ENCODE measurements at regions not wholly inside any gene's neighbourhood (a gene's known extent, or its start where the extent isn't known, plus 50 kb on each side); places are given as distances from the start of the nearest gene placed in this dataset.

GRCh38 chr4:31918891-31919290 is 1198.7 kb downstream of the PCDH7 start:
- Histone ChIP-seq H3T11ph (ENCODE audit: low read length) (no peak overlapping the region), H3K9ac (ENCODE audit: extremely low read depth, insufficient read length, low read length) (no peak overlapping the region), H2BK120ac (ENCODE audit: low read depth, low read length, poor library complexity, severe bottlenecking) (no peak overlapping the region), H3K27ac (ENCODE audit: insufficient read length, low read depth, low read length) (no peak overlapping the region), H2BK20ac (ENCODE audit: low read depth, low read length, poor library complexity, severe bottlenecking) (no peak overlapping the region), H4K91ac (ENCODE audit: insufficient read length, low read depth, low read length) (no peak overlapping the region), H2AK5ac (ENCODE audit: insufficient read length, low read length) (no peak overlapping the region), H4K8ac (replicated peaks; ENCODE audit: insufficient read length, low read depth, low read length) (no peak overlapping the region), H3K56ac (ENCODE audit: insufficient read length, low read depth, low read length) (no peak overlapping the region), H3K18ac (ENCODE audit: insufficient read length, low read depth, low read length) (no peak overlapping the region), H2BK15ac (ENCODE audit: low read depth, low read length) (no peak overlapping the region), H2AFZ (ENCODE audit: low read length) (no peak overlapping the region), H3K23me2 (ENCODE audit: insufficient read length, low read depth, low read length, poor library complexity, severe bottlenecking) (no peaks in the 10 kb centered on the region), H2BK5ac (ENCODE audit: insufficient read length, low read length) (no peak overlapping the region), H3K4ac (ENCODE audit: low read depth, low read length) (no peak overlapping the region), H3K79me1 (ENCODE audit: insufficient read depth, low read depth, low read length, poor library complexity, severe bottlenecking) (no peaks in the 10 kb centered on the region), H3K14ac (ENCODE audit: insufficient read depth, low read length) (no peak overlapping the region), H3K4me1 (ENCODE audit: insufficient read depth, low read length) (no peaks in the 10 kb centered on the region), H3K4me2 (ENCODE audit: insufficient read depth, insufficient read length, low read length) (no peak overlapping the region), H3K9me3 (ENCODE audit: control insufficient read depth, low read depth, low read length) (no peaks in the 10 kb centered on the region), H2BK12ac (ENCODE audit: insufficient read length, low read depth, low read length) (no peak overlapping the region), H3K27me3 (ENCODE audit: insufficient read depth, low read length) (no peaks in the 10 kb centered on the region), H4K20me1 (ENCODE audit: control insufficient read depth, insufficient read depth, insufficient read length) (no peaks in the 10 kb centered on the region), H4K5ac (ENCODE audit: insufficient read length, low read depth, low read length) (no peak overlapping the region), H3K23ac (ENCODE audit: insufficient read length, low read depth, low read length) (no peak overlapping the region), H3K79me2 (ENCODE audit: insufficient read depth, low read length) (no peaks in the 10 kb centered on the region)
- Mint-ChIP-seq H3K36me3 (ENCODE audit: insufficient read depth in 1 of 3, low read depth in 3 of 3) (peaks cover 3 to 7% (median 5%) of the 10 kb centered on the region in 3 experiments; a peak in 5 of 7 replicates), H3K4me1 (no peaks in the 10 kb centered on the region), H3K4me3 (no peak overlapping the region), H3K27ac (no peak overlapping the region), H3K27me3 (ENCODE audit: low read depth) (no peaks in the 10 kb centered on the region; the same call in 1 of the 2 replicates), H3K9me3 (peaks cover 14% of the 10 kb centered on the region in 2 experiments)
- TF ChIP-seq CTCF (conservative IDR thresholded peaks at IDR 0.05): no peak
- DNase-seq: no peak
- no CpG with 5 or more reads among the region's 5 CpGs for WGBS (ENCODE audit: extremely low coverage, insufficient read length, low lambda C conversion rate)

Data from H9 (cell line).